ENCODE measurements at regions not wholly inside any gene's neighbourhood (a gene's known extent, or its start where the extent isn't known, plus 50 kb on each side); places are given as distances from the start of the nearest gene placed in this dataset.

GRCh38 chr3:118180853-118181252 lies 853.8 kb downstream of the IGSF11 start:
- TF ChIP-seq POLR2AphosphoS5 (IDR thresholded peaks at IDR 0.05) (no peak), CTCF (IDR thresholded peaks at IDR 0.05) (no peak), POLR2A (IDR thresholded peaks at IDR 0.05) (no peak)

Data from prostate gland (tissue), 2 donors.